NCI-H446 treated with DMSO at 0.1 percent for 48 hours (cell line): ENCODE measurements at regions not wholly inside any gene's neighbourhood (a gene's known extent, or its start where the extent isn't known, plus 50 kb on each side); places are given as distances from the start of the nearest gene placed in this dataset.

Experiments
- DNase-seq: peaks from one replicate; lab custom pipeline; 2025; lab: John Stamatoyannopoulos, UW

- no peak for DNase-seq
Measured at GRCh38 chr10:59087486-59087885, 89.0 kb upstream of the PHYHIPL start.

- DNase-seq: no peak
Measured at GRCh38 chr10:59088912-59089573, 87.4 kb upstream of the PHYHIPL start.

GRCh38 chr10:59090817-59091622, 85.4 kb upstream of the PHYHIPL start:
- DNase-seq: no peak

- no peak for DNase-seq
Measured at GRCh38 chr10:59093461-59093860, 83.0 kb upstream of the PHYHIPL start.

- no peak for DNase-seq
Measured at GRCh38 chr10:59096631-59097030, 79.8 kb upstream of the PHYHIPL start.

- peak; percentile 48 for DNase-seq
Measured at GRCh38 chr10:59098387-59098786, 78.1 kb upstream of the PHYHIPL start.

- peak; percentile 61 for DNase-seq
Measured at GRCh38 chr10:59098831-59099452, 77.5 kb upstream of the PHYHIPL start.

- no peak for DNase-seq
Measured at GRCh38 chr10:59099481-59099880, 77.0 kb upstream of the PHYHIPL start.

- no peak for DNase-seq
Measured at GRCh38 chr10:59102394-59102793, 74.0 kb upstream of the PHYHIPL start.

- no peak for DNase-seq
Measured at GRCh38 chr10:59104186-59104585, 72.3 kb upstream of the PHYHIPL start.

- DNase-seq: no peak
Measured at GRCh38 chr10:59106441-59106840, 70.0 kb upstream of the PHYHIPL start.

- DNase-seq: no peak
Measured at GRCh38 chr10:59107147-59107546, 69.3 kb upstream of the PHYHIPL start.

GRCh38 chr10:59108296-59108870, 68.1 kb upstream of the PHYHIPL start:
- no peak for DNase-seq

GRCh38 chr10:59108886-59109288, 67.6 kb upstream of the PHYHIPL start:
- no peak for DNase-seq

GRCh38 chr10:59109826-59110225, 66.6 kb upstream of the PHYHIPL start:
- no peak for DNase-seq

GRCh38 chr10:59124187-59124586, 52.3 kb upstream of the PHYHIPL start:
- no peak for DNase-seq

- peak; percentile 44 for DNase-seq
Measured at GRCh38 chr10:59125666-59126065, 50.8 kb upstream of the PHYHIPL start.

- no peak for DNase-seq
Measured at GRCh38 chr10:59126261-59126660, 50.2 kb upstream of the PHYHIPL start.
